AG04450 (cell line): ENCODE measurements at regions not wholly inside any gene's neighbourhood (a gene's known extent, or its start where the extent isn't known, plus 50 kb on each side); places are given as distances from the start of the nearest gene placed in this dataset.

ENCODE experiments used
- CTCF ChIA-PET: fragments of 300-600, 350-600 bp; formaldehyde crosslinking; extraction: SDS; loops from one replicate; lab custom pipeline; 2022; ENCODE audit warnings: antibody characterized with exemption, inconsistent platforms; lab: Charles Lee
- POLR2A ChIA-PET: fragments of 350-600 bp; formaldehyde crosslinking; extraction: SDS; loops from one replicate; lab custom pipeline; 2021; ENCODE audit warnings: antibody characterized with exemption, inconsistent platforms; lab: Yijun Ruan, JAX
- DNase-seq: peaks from one replicate; pipeline ENCODE4 v3.0.0-alpha.2; 2011; ENCODE audit warnings: low read depth, low spot score
- H3K27ac ChIP-seq: one replicate; pipeline ENCODE4 v1.5.1; 2012; ENCODE audit warnings: low read depth, low read length, control low read depth
- H3K27me3 ChIP-seq: one replicate; pipeline ENCODE4 v1.6.0; 2012; ENCODE audit warnings: low read length; ENCODE audit not compliant: control insufficient read depth, insufficient read depth
- H3K4me3 ChIP-seq: 2 replicates; pipeline ENCODE4 v1.5.1; 2011; ENCODE audit warnings: mild to moderate bottlenecking, low read depth, low read length, control low read depth
- H3K9me3 ChIP-seq: 2 replicates; pipeline ENCODE4 v1.5.1; 2012; ENCODE audit warnings: low read length; ENCODE audit not compliant: control insufficient read depth, insufficient read depth
- TF ChIP-seq, protein P1 (sequence below): IDR thresholded peaks from 2 replicates; pipeline ENCODE4 v1.5.1; 2011; ENCODE audit warnings: low read depth, low read length, control low read depth, inconsistent platforms

DNA sequence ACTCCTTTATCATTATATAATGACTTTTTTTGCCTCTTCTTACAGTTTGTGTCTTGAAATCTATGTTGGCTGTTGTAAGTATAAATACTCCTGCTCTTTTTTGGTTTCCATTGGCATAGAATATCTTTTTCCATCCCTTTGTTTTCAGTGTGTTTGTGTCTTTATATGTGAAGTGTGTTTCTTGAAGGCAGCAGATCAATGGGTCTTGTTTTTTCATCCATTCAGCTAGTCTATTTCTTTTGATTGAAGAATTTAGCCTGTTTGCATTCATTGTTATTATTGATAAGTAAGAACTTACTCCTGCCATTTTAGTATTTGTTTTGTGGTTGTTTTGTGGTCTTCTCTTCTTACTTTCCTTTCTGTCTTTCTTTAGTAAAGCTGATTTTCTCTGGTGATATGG lies 322.8 kb downstream of the PLA2G4A start:
- Histone ChIP-seq H3K9me3 (no peaks in the 10 kb centered on the region), H3K4me3 (no peak overlapping the region), H3K27me3 (no peaks in the 10 kb centered on the region), H3K27ac (no peak overlapping the region)
- CTCF ChIA-PET = no interaction called here
- no peak for DNase-seq
- TF ChIP-seq, protein P1, sequence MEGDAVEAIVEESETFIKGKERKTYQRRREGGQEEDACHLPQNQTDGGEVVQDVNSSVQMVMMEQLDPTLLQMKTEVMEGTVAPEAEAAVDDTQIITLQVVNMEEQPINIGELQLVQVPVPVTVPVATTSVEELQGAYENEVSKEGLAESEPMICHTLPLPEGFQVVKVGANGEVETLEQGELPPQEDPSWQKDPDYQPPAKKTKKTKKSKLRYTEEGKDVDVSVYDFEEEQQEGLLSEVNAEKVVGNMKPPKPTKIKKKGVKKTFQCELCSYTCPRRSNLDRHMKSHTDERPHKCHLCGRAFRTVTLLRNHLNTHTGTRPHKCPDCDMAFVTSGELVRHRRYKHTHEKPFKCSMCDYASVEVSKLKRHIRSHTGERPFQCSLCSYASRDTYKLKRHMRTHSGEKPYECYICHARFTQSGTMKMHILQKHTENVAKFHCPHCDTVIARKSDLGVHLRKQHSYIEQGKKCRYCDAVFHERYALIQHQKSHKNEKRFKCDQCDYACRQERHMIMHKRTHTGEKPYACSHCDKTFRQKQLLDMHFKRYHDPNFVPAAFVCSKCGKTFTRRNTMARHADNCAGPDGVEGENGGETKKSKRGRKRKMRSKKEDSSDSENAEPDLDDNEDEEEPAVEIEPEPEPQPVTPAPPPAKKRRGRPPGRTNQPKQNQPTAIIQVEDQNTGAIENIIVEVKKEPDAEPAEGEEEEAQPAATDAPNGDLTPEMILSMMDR = no peak
- POLR2A ChIA-PET = no interaction called here

DNA sequence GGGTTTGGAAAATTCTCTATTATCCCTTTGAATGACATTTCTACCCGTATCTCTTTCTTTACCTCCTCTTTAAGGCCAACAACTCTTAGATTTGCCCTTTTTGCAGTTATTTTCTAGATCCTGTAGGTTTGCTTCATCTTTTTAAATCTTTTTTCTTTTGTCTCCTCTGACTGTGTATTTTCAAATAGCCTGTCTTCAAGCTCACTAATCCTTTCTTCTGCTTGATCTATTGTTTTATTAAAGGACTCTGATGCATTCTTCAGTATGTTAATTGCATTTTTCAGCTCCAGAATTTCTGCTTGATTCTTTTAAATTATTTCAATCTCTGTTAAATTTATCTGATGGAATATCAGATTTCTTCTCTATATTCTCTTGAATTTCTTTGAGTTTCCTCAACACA lies 324.3 kb downstream of the PLA2G4A start:
- Histone ChIP-seq H3K9me3 (no peaks in the 10 kb centered on the region), H3K4me3 (no peak overlapping the region), H3K27ac (no peak overlapping the region), H3K27me3 (no peaks in the 10 kb centered on the region)
- POLR2A ChIA-PET = no interaction called here
- CTCF ChIA-PET = no interaction called here
- TF ChIP-seq, protein P1 = no peak
- no peak for DNase-seq

DNA sequence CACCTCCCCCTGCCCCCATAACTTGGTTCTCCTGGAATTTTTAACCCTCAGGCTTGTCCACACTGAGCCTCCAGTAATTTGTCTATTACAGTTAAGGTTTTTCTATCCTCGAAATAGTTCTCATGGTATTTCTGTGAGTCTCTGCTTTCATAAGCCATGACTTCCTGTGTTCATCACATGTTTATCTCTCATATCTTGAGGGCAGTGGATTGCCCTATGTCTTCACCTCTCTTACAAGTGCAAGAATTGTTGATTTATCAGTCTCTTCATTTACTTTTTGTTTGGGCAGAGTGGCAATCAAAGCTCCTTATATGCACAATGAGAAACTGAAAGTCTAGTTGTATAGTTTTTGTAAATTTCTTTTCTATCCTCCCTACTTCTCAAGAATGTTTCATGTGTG lies 328.4 kb downstream of the PLA2G4A start:
- H3K27ac ChIP-seq = no peak overlapping the region
- DNase-seq = no peak

DNA sequence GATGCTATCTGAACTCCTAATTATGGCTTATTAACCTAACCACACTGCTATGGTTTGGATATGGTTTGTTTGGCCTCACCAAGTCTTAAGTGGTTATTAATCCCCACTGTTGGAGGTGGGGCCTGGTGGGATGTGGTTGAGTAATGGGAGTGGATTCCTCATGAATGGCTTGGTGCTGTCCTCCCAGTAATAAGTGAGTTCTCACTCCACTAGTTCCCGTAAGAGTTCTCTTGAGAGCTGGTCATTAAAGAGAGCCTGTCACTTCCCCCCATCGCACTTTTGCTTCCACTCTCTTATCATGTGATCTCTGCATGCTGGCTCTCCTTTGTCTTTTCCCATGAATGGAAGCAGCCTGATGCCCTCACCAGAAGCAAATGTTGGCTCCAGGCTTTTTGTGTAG lies 328.8 kb downstream of the PLA2G4A start:
- Histone ChIP-seq H3K27ac (no peak overlapping the region), H3K4me3 (no peak overlapping the region), H3K27me3 (no peaks in the 10 kb centered on the region), H3K9me3 (no peaks in the 10 kb centered on the region)
- ChIA-PET POLR2A (no interaction called here), CTCF (no interaction called here)
- no peak for DNase-seq
- TF ChIP-seq, protein P1 = no peak

More for the DNA sequence above, 328.4 kb downstream of the PLA2G4A start:
- TF ChIP-seq, protein P1 = no peak
- H3K4me3 ChIP-seq = no peak overlapping the region
- H3K27me3 ChIP-seq = no peaks in the 10 kb centered on the region
- CTCF ChIA-PET = no interaction called here
- POLR2A ChIA-PET = no interaction called here
- H3K9me3 ChIP-seq = no peaks in the 10 kb centered on the region

DNA sequence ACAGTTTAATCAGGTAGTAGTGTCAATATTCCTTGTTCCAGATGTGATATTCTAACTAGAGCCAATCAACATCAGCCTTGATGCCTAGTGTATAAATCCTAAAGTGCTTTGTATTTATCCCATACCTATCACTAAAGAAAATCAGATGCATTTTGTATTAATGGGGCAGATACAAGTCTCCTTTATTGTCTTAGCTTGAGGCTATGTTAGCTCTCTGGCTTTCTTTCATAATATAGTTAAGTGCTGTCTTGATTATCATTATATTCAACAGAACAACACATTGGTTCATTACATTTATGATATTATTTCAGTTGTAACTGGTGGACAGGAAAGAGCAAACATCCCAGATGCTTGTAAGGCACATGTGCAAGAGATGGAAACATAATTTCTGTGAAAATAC lies 338.8 kb downstream of the PLA2G4A start:
- TF ChIP-seq, protein P1 = no peak
- no peak overlapping the region for H3K4me3 ChIP-seq
- H3K9me3 ChIP-seq = no peaks in the 10 kb centered on the region
- no peak overlapping the region for H3K27ac ChIP-seq
- POLR2A ChIA-PET = no interaction called here
- CTCF ChIA-PET = no interaction called here
- DNase-seq = no peak
- H3K27me3 ChIP-seq = no peaks in the 10 kb centered on the region
